HEK293T (cell line): ENCODE measurements at regions not wholly inside any gene's neighbourhood (a gene's known extent, or its start where the extent isn't known, plus 50 kb on each side); places are given as distances from the start of the nearest gene placed in this dataset.

Experiments used
- CTCF ChIA-PET: fragments of 350-600 bp; formaldehyde crosslinking; extraction: SDS; loops from one replicate; lab custom pipeline; 2021; ENCODE audit warnings: antibody characterized with exemption, inconsistent platforms; lab: Yijun Ruan, JAX
- POLR2A ChIA-PET: fragments of 350-600 bp; formaldehyde crosslinking; extraction: SDS; loops from one replicate; lab custom pipeline; 2020; ENCODE audit warnings: antibody characterized with exemption, inconsistent platforms; lab: Yijun Ruan, JAX
- DNase-seq: peaks from one replicate; pipeline ENCODE4 v3.0.0; 2012; ENCODE audit warnings: mixed read lengths; ENCODE audit errors: extremely low spot score
- ARNT ChIP-seq: fragments of 450-650 bp; IDR thresholded peaks from 2 replicates; pipeline ENCODE4 v1.6.1; 2017; ENCODE audit warnings: mild to moderate bottlenecking
- BHLHE40 ChIP-seq: fragments of 450-650 bp; IDR thresholded peaks from 2 replicates; pipeline ENCODE4 v1.6.1; 2016; ENCODE audit warnings: mild to moderate bottlenecking, moderate library complexity, borderline replicate concordance
- CTBP1 ChIP-seq: fragments of 450-650 bp; IDR thresholded peaks from 2 replicates; pipeline ENCODE4 v1.6.1; 2016; ENCODE audit warnings: borderline replicate concordance
- ELF4 ChIP-seq: fragments of 450-650 bp; IDR thresholded peaks from 2 replicates; pipeline ENCODE4 v1.6.1; 2017; ENCODE audit warnings: antibody characterized with exemption
- FOXA1 ChIP-seq: fragments of 450-650 bp; IDR thresholded peaks from 2 replicates; pipeline ENCODE4 v1.6.1; 2016; ENCODE audit warnings: mild to moderate bottlenecking
- FOXK2 ChIP-seq: fragments of 450-650 bp; IDR thresholded peaks from 2 replicates; pipeline ENCODE4 v1.6.1; 2016; ENCODE audit warnings: mild to moderate bottlenecking
- FOXM1 ChIP-seq: fragments of 450-650 bp; IDR thresholded peaks from 2 replicates; pipeline ENCODE4 v1.6.1; 2017; ENCODE audit warnings: mild to moderate bottlenecking, borderline replicate concordance
- HDGF ChIP-seq: fragments of 450-650 bp; IDR thresholded peaks from 2 replicates; pipeline ENCODE4 v1.6.1; 2017; ENCODE audit warnings: antibody characterized with exemption, borderline replicate concordance
- L3MBTL2 ChIP-seq: fragments of 450-650 bp; conservative IDR thresholded peaks from 2 replicates; pipeline ENCODE4 v1.6.1; 2016; ENCODE audit warnings: mild to moderate bottlenecking
- LEF1 ChIP-seq: fragments of 450-650 bp; IDR thresholded peaks from 2 replicates; pipeline ENCODE4 v1.6.1; 2017; ENCODE audit warnings: mild to moderate bottlenecking, borderline replicate concordance
- NFRKB ChIP-seq: fragments of 450-650 bp; IDR thresholded peaks from 2 replicates; pipeline ENCODE4 v1.6.1; 2016; ENCODE audit warnings: mild to moderate bottlenecking, moderate library complexity
- PKNOX1 ChIP-seq: fragments of 450-650 bp; IDR thresholded peaks from 2 replicates; pipeline ENCODE4 v1.6.1; 2016
- SP1 ChIP-seq: fragments of 450-650 bp; IDR thresholded peaks from 2 replicates; pipeline ENCODE4 v1.6.1; 2017
- SUZ12 ChIP-seq: fragments of 450-650 bp; IDR thresholded peaks from 2 replicates; pipeline ENCODE4 v1.6.1; 2016; ENCODE audit warnings: mild to moderate bottlenecking
- TARDBP ChIP-seq: fragments of 450-650 bp; IDR thresholded peaks from 2 replicates; pipeline ENCODE4 v1.6.1; 2016
- ZNF384 ChIP-seq: fragments of 450-650 bp; IDR thresholded peaks from 2 replicates; pipeline ENCODE4 v1.6.1; 2016

DNA sequence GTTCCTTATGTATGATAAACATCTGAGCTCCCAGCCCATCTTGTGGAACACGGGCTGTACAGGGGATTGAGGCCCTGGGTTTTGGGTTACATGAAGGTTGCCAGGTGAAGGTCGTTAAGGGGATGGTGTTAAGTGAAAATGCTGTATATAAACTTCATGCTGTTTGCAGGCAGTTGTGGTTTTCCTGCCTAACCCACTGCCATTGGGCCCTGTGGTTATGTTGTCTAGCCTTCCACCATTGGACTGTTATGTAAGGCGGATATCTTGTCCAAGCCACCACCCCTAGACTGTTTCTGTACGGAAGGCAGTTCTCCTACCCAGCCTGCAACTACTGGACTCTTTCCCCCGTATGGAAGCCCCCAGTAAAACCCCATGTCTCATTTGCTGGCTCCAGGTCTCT, 246.1 kb downstream of the KIF4B start:
- DNase-seq: no peak
- TF ChIP-seq CTBP1: no peak
- no peak for TF ChIP-seq SUZ12
- TF ChIP-seq TARDBP: no peak
- no peak for TF ChIP-seq ZNF384
- TF ChIP-seq PKNOX1: no peak
- POLR2A ChIA-PET: no interaction called here
- CTCF ChIA-PET: no interaction called here

DNA sequence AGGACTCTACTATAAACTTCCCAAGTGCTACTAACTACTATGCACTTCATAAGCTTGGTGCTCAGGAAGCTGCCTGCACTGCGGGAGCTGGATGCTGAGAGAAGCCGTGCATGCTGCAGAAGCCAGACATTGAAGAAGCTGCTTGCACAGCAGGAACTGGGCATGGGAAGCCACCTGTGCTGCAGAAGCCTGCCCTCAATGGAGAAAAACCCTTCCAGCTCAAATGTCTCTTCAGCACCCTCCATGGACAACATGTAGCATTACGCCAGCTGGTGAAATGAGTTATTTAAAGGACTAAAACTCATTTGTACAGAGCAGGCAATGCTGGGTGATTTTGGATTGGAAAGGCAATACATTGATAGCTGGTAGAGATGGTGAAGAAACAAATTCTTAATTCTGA, 247.2 kb downstream of the KIF4B start:
- no peak for TF ChIP-seq PKNOX1
- no peak for TF ChIP-seq BHLHE40
- TF ChIP-seq SUZ12: no peak
- TF ChIP-seq LEF1: no peak
- TF ChIP-seq L3MBTL2: no peak
- no peak for TF ChIP-seq HDGF
- TF ChIP-seq NFRKB: no peak
- DNase-seq: peak; percentile 21
- ChIA-PET CTCF (interaction anchor here (0.7 kb wide), 1 partner anchor 121 kb away, joined by 3 read pairs; no protein-coding TSS in a partner anchor), POLR2A (no interaction called here)

DNA sequence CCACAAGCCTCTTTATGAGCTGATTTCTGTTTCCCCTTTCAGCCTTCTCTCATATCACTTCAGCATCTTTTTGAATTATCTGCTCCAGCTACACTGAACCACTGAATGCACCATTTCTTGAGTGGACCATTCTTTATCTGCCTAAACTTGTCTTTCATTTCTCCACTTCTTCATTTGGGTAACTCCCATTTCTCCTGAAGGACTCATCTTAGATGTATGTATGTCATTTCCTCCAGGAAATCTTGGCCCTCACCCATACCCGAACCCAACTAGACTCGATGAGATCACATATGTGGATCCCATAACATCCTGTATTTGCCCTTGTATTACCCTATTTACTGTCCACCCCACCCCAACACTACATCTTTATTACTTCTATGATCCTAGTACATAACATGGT, 249.8 kb downstream of the KIF4B start:
- TF ChIP-seq TARDBP: no peak
- TF ChIP-seq NFRKB: no peak
- no peak for TF ChIP-seq LEF1
- TF ChIP-seq ZNF384: no peak
- no peak for TF ChIP-seq HDGF
- TF ChIP-seq CTBP1: no peak
- TF ChIP-seq ARNT: no peak
- no peak for TF ChIP-seq FOXM1
- no peak for TF ChIP-seq FOXA1
- TF ChIP-seq ELF4: no peak
- no peak for TF ChIP-seq L3MBTL2
- TF ChIP-seq SP1: no peak
- no peak for TF ChIP-seq PKNOX1
- no peak for TF ChIP-seq SUZ12
- no peak for TF ChIP-seq BHLHE40
- TF ChIP-seq FOXK2: no peak
- ChIA-PET POLR2A (no interaction called here), CTCF (interaction anchor here (0.7 kb wide), 1 partner anchor 215 kb away, joined by 3 read pairs; no protein-coding TSS in a partner anchor)
- DNase-seq: no peak

GRCh38 chr5:155264809-155265208, 251.3 kb downstream of the KIF4B start:
- no peak for DNase-seq
- TF ChIP-seq LEF1 (no peak), TARDBP (no peak), FOXA1 (no peak), FOXK2 (no peak), SP1 (no peak), FOXM1 (no peak), HDGF (no peak), ARNT (no peak), ELF4 (no peak), BHLHE40 (no peak), CTBP1 (no peak), ZNF384 (no peak), SUZ12 (no peak), PKNOX1 (no peak), NFRKB (no peak), L3MBTL2 (no peak)
- CTCF ChIA-PET: no interaction called here
- POLR2A ChIA-PET: no interaction called here

- POLR2A ChIA-PET: no interaction called here
- CTCF ChIA-PET: no interaction called here
- no peak for TF ChIP-seq SP1
- no peak for TF ChIP-seq SUZ12
- TF ChIP-seq ARNT: no peak
- TF ChIP-seq BHLHE40: no peak
- TF ChIP-seq HDGF: no peak
- no peak for TF ChIP-seq ELF4
- no peak for TF ChIP-seq FOXA1
- no peak for TF ChIP-seq FOXM1
- no peak for TF ChIP-seq FOXK2
- no peak for DNase-seq
Observed at GRCh38 chr5:155268770-155269425, 255.3 kb downstream of the KIF4B start.

GRCh38 chr5:155270725-155271124, 257.2 kb downstream of the KIF4B start:
- ChIA-PET POLR2A (no interaction called here), CTCF (no interaction called here)
- DNase-seq: no peak
- TF ChIP-seq ARNT (no peak), BHLHE40 (no peak), NFRKB (no peak), CTBP1 (no peak), FOXM1 (no peak)
